ENCODE measurements at regions not wholly inside any gene's neighbourhood (a gene's known extent, or its start where the extent isn't known, plus 50 kb on each side); places are given as distances from the start of the nearest gene placed in this dataset.

DNA sequence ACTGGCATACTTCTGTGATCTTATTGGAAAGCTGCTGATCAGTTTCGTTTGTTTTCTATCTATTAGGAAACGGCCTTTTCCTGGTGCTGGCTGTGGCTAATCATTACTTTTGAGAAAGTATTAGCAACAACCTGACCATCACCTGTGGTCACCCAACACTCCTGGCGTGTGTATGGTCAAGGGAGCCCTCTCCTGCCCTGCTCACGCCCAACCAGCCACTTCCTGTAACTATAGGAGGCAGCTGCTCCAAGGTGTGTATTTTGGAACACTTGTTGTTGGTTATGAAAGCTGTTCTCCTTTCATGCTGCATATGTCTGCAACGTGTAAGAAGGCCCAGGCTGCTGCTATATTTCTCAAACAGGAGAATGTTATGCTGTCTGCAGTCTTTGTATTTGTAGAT is 1582.8 kb downstream of the AACS start:
- DNase-seq: no peak

DNA sequence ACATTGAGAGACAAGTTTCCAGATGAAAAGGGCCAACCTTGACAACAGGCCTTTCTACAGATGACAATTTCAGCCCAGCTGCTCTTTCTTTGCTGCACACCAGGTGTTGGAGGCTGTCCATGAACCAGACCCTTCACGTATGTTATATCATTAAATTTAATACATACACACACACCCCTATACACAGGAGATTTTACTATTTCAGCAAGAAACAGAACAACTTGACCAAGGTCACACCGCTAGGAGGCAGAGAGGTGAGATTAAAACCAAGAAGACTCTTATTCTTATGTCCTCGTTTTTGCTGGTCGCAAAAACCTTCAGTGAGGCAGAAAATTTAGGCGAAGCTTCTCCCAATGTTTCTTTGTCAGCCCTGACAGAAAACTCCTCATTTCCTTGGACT is 1585.9 kb downstream of the AACS start:
- no peak for DNase-seq

DNA sequence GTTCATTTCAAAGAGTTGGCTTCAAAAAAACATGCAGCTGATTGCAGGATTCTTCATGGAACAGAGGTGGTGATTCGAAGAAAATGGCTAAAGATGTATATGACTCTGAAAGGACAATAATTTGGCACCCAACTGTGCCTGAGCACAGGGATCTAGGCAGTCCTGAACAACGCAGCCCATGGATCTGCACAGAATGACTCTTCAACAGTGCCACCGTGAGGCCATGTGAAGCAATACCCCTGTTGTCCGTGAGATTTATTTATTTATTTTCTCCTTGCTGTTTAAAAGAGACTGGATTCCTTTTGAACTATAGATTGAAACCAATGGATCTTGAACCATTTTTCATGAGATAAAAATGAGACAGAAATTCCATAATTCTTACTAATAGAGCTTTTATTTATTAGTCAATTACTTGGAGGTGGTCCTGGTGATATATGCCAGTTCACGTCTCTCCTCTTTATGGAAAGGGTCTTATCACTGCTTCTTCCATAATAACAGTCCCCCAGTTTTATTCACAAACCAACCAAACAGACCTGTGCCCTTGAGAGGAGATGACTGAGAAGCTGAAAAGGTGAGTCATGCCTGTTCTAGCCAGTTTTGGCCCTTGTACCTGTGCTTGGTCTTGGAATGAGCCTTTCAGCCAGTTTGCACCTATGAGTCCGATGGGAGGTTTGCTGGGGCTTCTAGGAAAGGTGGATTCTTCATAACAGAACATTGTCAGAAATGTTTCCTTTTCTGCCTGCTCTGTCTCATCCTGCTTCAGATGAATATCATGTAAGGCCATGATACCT is 1598.3 kb downstream of the AACS start:
- peak; percentile 15 for DNase-seq

DNA sequence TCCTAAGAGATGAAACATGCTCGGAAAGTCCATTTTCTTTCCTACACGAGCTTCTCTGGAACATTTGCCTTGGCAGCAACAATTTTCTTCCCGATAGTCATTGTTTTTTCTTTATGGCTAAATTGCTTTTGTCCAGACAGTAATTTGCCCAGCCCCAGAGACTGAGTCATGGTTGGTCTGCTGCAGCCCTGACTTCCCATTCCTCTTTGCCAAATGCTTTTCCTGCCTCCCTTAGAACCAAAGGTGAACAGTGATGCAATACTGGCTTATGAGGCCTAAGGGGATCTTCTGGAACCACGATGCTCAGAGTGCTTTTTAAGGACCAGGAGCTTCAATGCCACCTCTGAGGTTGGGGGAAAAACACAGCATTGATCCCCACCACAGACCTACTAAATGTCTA is 1599.6 kb upstream of the TMEM132C start:
- no peak for DNase-seq

DNA sequence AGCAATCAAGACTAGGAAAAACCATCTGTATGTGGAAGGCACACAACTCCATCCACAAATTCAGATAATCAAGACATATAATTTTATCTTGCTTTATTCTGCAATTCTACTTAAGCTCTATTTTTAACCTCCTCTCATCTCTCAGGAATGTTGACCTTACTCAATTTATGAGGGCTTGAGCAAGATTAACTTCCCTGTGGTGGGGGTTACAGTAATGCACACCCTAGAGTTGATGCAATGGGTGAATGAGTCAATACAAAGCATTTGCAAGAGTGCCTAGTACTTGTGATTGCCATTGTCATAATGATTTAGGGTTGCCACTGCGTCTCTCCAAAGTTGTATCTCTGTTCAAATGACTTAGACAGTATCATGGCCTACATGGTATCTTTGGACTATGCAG is 1598.4 kb upstream of the TMEM132C start:
- no peak for DNase-seq

- no peak for DNase-seq
Measured at GRCh38 chr12:126668961-126669360, 1598.0 kb upstream of the TMEM132C start.

GRCh38 chr12:126676434-126676833 is 1590.5 kb upstream of the TMEM132C start:
- DNase-seq: no peak

GRCh38 chr12:126681676-126682075 is 1585.3 kb upstream of the TMEM132C start:
- no peak for DNase-seq

GRCh38 chr12:126684703-126685102 is 1582.3 kb upstream of the TMEM132C start:
- no peak for DNase-seq

- no peak for DNase-seq
Measured at GRCh38 chr12:126685636-126686035, 1581.3 kb upstream of the TMEM132C start.

DNA sequence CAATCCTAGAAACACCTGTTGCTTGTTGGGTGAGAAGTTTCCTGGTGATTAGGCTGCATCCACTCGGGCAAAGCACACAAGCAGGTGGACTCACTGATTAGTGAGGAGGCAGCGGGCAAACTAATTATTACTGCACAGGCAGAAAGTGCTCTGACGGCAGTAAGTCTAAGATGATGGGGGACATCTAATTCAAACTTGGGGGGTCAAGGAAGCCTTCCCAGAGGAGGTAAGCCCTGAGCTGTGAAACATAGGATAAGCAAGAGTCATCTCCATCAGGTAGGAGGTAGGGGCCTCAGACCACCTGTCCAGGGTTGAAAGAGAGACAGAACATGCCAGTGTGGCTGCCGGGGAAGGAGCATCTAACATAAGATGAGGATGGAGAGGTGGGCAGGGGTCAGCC is 1578.4 kb upstream of the TMEM132C start:
- no peak for DNase-seq

- DNase-seq: no peak
Measured at GRCh38 chr12:126700096-126700495, 1566.9 kb upstream of the TMEM132C start.

GRCh38 chr12:126704609-126705008 is 1562.4 kb upstream of the TMEM132C start:
- DNase-seq: no peak

DNA sequence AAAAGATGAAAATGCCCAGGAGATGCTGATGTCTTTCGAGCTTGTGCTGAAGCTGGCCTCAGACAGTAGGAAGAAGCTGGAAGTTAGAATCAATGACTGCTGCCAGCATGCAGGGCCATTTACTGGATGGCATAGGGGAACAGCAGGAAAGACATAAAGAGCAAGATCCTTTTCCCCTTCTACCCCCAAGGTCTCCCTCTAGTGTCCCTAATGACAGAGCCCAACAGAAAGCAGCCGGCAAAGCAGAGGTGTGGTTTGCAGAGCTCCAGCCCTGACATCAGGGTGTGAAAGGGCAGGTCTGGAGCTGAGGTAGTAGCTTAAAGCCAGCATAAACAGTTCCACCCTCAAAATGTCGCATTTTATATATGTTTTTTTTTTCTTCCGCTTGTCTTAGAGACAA is 1560.7 kb upstream of the TMEM132C start:
- DNase-seq: no peak

DNA sequence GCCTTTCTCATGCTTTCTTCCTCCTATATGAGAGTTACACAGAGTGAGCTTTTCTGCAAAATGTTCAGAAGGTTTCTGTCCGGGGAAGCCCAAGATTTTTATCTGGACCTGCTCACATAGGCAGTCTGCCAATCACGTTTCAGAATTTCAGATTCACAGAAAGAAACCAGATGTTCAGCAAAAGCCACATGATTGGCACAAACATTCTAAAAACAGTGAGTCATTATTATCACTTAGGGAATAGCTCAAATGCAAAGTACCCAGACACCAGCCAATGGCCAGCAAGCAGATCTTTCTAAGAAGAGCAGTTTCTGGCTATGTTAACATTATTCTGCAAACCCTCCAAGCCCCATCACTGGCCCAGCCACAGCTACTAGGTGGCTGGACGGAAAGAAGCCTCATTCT is 1558.5 kb upstream of the TMEM132C start:
- peak; percentile 25 for DNase-seq

DNA sequence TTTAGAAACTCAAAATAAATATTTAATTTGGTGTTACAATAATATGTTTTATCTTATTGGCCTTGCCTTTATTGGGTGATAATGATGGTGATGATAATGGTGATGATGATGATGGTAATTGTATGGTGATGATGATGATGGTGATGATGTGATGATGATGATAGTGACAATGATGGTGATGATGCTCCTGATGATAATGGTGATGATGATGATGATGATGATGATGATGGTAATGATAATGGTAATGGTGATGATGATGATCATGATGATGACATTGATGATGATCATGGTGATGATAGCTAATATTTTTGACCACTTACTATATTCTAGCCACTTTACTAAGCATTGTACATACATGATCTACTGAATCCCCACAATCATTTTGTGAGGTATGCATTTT is 1548.6 kb upstream of the TMEM132C start:
- DNase-seq: no peak

- DNase-seq: no peak
Measured at GRCh38 chr12:126719912-126720705, 1546.9 kb upstream of the TMEM132C start.

DNA sequence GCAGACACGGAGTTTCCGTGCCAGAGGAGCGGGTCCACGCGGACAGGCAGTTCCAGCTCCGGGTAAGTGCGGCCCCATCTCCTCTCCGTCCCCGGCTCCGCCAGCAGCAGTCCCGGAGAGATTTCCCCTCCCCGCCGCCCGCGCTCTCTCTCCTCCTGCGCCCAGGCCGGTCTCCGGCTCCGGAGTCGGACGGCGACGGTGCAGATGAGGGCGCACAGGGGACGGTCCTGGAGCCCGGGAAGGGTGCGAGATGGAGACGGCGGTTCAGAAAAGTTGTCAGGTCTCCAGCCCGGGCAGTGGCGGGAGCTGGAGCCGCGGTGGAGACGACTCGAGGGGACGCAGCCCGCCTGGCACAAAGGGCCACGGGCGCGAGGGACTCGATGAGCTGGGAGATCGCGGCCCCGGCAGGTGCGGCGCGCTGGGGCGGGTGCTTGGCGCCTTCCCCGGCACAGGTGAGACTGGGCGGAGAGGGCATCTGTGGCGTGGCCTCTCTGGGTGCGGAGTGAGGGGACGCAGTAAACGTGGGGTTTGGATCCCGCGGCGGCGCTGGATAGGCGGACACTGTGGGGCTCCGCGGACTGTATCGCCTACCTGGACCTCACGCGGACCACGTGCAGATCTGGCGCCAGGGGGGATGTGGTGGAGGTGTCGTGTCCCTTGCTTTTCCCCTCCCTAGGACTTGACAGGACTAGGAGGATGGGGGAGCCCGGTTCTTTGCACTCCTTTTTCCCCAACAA is 1540.3 kb upstream of the TMEM132C start:
- no peak for DNase-seq

- no peak for DNase-seq
Measured at GRCh38 chr12:126727218-126728075, 1539.5 kb upstream of the TMEM132C start.

GRCh38 chr12:126734296-126734695 is 1532.7 kb upstream of the TMEM132C start:
- no peak for DNase-seq

DNA sequence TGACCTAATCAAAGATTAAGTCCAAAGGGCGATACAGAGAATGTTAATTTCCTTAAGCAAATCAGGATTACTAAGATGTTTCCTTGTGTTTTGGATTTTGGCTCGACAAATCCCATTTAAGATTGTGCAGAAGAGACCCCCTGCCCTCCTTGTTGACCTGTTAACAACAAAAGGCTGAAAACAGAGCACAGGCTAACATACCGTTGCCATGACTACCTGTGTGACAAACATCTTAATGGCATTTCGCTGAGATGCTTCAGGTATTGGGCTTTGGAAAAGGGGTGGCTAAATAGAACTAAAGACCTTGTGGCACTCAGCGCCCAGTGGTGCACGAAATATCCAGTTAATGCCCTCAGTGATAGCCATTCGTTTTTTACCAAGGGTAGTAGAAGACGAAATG is 1532.3 kb upstream of the TMEM132C start:
- no peak for DNase-seq

GRCh38 chr12:126741536-126742240 is 1525.3 kb upstream of the TMEM132C start:
- DNase-seq: no peak

Measured in activated CD4-positive, alpha-beta T cell treated with anti-CD3 and anti-CD28 coated beads for 48 hours (primary cell).